Gastroesophageal sphincter (tissue), 3 donors: ENCODE measurements at regions not wholly inside any gene's neighbourhood (a gene's known extent, or its start where the extent isn't known, plus 50 kb on each side); places are given as distances from the start of the nearest gene placed in this dataset.

ENCODE experiments used
- CTCF ChIP-seq, 4 experiments: fragments of 200-600 bp in 2 of 4; fragments of 450-650 bp in 2 of 4; sonication (generic) in 1 of 4; IDR thresholded peaks; one replicate each; pipeline ENCODE4 v1.5.1; 2017 to 2019; ENCODE audit warnings: antibody characterized with exemption in 4 of 4, mild to moderate bottlenecking in 2 of 4, moderate library complexity in 2 of 4
- POLR2A ChIP-seq, 2 donors: fragments of 450-650 bp; IDR thresholded peaks; one replicate each; pipeline ENCODE4 v1.6.1; 2017; ENCODE audit warnings: antibody characterized with exemption in 2 of 2, mild to moderate bottlenecking in 2 of 2, moderate library complexity in 1 of 2
- POLR2AphosphoS5 ChIP-seq: sonication (generic); formaldehyde crosslinking; IDR thresholded peaks from one replicate; pipeline ENCODE4 v1.6.1; 2017; ENCODE audit warnings: antibody characterized with exemption

DNA sequence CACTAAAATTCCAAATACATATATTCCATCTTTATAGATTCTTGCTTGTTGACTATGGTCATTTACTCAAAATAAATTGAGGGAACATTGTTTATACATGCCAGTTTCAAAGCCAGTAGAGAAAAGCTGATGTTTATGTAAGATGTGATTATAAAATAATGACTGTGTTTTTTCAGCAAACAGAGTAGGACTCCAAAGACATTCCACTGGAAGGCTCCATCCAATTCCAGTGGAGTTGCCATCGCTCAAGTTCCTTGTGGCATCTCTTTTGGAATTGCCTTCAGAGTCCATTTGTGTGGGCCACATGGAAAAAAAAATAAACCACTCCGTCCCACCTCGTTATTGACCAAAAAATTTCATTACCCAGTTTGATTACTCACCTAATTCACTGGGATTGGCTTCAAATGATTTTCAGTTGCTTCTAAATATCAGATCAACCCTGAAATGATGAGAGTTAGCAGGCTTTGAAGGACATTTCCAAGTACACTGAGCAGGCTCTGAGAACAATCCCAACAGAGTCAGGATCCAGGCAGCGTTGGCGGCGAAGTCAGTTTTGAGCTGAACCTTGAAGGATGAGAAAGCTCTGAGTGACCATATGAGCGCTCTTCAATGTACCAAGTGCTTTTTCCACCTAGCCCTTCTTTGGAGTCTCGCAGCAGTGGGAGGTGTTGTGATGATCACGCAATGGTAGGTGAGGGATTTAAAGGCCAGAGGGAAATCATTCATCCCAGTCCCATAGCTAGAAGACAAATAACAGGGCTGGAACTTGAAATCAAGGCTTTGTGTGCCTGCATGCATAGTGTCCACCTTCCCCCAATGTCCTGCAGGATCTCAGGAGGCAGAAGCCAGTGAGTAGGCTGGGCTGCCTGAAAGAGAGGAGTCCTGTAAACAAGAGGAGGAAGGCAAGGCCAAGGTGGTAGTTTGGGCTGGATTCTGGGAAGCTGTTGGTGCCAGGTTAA is 281.7 kb downstream of the CDC5L start:
- TF ChIP-seq CTCF (IDR thresholded peaks at IDR 0.05) (no peak), POLR2AphosphoS5 (no peak), POLR2A (IDR thresholded peaks at IDR 0.05) (no peak)
